Stimulated activated CD8-positive, alpha-beta memory T cell treated with anti-CD3 and anti-CD28 coated beads, Interleukin-2, amount 100 ng/mL, for 48 hours (primary cell): ENCODE measurements at regions not wholly inside any gene's neighbourhood (a gene's known extent, or its start where the extent isn't known, plus 50 kb on each side); places are given as distances from the start of the nearest gene placed in this dataset.
"Not testable (repeated sequence)": the region's sequence is repeated elsewhere in the genome, so short reads cannot be mapped to it uniquely, and the experiment has no call there.

Experiments
- DNase-seq, 2 donors: peaks; one replicate each; pipeline ENCODE4 v3.0.0-alpha.2; 2020; ENCODE audit warnings: low read depth in 2 of 2

DNA sequence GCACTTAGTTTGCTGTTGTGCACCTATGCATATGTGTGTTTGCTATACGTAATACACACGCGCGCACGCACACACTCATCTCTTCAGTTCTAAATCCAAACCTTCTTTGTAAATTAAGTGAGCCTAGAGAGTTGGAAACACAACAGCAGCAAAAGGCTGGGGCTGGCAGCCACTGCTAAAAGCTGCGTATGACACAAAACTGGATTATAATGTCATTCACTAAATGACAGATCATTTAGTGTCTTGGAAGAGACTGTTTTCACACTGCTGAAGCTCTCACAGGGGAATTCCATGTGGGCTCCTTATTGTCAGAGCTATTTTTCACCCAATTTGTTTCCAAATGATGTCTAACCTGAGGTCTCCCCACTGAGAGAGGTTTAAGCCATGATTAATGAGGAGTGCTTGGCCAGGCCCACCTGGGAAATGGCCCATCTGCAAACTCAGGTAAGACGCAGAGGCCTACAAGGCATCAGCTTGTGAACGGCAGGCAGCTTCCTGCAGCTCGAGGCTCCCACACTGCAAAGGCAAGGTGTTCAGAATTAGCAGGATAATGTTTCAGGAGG, 94.2 kb downstream of the OLIG3 start:
- no peak for DNase-seq

DNA sequence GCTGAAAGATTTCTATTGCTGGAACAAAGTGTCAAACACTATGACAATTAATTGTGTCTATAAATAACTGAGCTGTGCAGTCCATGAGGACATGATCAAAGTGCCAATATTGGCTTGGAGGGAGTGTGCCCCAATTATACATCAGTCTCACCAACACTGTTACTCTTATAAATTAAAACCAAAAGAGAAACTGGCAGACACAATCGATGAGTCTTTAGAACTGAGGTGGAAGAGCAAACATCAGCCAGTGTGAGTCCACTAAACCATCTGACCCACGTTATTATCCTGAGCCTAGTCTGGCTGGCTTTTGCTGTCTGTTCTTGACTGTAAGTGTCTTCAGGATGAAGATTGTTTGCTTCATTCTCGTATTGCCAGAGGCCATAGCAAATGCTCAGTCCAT, 98.9 kb downstream of the OLIG3 start:
- no peak for DNase-seq

DNA sequence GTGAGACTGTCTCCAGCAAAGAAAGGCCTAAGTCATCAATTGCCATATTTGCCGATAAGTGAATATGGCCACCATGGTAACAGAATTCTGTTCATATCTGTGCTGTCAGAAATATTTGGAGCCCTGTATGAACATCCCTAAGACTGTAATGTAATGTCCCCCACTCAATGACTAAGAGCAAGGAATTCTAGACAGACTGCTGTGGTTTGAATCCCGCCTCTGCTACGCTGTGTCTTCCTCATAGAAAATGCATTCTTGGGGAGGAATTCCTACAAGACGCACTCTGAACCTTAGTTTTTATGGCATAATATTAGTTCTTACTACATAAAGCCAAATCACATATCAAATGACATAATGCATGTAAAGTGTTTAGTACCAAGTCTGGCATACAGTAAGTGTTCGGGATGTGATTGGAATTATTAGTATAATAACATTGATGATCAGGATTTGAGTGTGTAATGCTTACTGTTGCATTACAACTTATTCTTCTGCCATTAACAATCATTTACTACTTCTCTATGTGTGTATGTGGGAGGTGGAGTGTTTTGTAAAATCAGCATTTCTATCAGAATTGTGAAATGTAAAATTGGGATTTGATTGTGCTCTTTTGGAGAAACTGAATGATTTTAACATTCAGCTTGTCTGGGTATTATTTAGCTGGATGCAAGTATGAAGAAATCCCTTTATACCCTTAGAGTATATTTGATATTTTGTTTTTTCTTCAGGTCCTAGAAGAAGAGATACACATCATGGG, 103.0 kb downstream of the OLIG3 start:
- DNase-seq = no peak

DNA sequence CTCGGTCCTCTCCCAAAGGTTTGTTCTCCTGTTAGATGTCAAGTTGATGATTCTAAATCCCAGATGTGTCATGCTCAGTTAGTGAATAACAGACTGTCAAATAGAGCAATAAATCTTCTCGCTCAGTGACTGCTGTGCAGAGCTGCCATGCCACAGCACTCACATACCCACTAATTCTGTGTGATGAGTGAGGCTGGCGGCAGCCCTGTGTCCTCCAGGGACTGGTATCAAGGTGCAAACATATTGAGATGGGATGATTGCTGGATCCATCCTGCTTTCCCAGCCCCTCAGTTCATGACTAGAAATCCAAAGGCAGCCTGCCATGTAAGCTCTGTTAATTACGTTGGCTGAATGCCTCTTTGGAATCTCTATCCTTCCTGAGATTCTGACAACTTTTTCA, 103.9 kb downstream of the OLIG3 start:
- DNase-seq = no peak

DNA sequence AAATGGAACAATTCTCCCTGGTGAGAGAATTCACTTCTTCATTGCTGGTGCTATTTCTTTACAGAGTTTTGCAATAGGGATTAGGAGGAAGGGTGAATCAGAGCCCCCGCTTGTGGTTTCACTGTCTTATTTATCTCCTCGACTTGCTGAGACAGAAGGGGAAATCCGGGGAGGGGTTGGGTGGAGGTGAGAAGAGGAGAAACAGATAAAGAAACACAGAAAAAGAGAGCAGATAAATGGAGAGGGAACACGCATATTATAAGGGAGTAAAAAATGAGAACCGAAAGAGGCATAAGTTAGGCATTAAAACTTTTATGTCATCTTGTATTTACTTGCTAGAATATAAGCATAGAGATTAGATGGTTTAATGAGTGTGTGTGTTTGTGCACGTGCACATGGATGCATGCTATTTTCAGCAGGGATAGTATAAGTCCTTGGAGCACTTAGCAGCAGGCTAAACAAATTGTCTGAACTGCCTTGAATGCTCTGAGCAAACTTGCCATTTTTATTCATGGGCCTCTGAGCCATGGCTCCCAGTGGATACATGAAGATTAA, 105.0 kb downstream of the OLIG3 start:
- DNase-seq = peak; percentile 49 to 57

DNA sequence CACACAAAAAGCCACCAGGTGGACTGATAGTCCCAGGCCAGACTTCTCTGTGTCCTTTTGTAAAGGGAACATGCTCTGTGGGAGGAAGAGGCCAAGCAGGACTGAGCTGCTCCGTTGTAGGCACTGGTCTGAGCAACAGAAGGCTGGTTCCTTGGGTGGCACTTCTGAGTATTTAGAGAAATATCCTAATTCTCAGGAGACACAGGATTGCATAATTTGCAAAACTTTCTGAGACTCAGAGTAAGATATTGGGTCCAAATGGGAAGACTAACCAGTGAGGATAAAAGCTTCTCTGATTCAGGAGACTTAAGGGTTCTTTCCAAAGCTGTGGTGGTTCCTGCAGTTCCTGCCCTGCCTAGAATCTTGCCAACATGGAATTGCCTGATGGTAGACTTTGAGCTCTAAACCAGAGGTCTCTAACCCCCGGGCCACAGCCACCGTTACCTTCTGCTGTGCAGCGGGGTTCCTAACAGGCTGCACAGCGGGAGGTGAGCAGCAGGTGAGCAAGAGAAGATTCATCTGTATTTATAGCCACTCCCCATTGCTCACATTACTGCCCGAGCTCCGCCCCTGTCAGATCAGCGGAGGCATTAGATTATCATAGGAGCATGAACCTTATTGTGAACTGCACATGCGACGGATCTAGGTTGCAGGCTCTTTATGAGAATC, 107.0 kb downstream of the OLIG3 start:
- DNase-seq = no peak

DNA sequence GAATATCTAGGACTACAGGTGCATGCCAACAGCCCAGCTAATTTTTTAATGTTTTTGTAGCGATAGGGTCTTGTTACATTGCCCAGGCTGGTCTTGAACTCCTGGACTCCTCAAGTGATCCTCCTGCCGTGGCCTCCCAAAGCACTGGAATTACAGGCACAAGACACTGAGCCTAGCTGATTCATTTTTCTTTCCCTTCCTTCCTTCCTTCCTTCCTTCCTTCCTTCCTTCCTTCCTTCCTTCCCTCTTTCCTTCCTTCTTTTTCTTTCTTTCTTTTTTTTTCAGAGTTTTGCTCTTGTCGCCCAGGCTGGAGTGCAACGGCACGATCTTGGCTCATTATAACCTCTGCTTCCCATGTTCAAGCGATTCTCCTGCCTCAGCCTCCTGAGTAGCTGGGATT, 110.9 kb downstream of the OLIG3 start:
- not testable (repeated sequence) for DNase-seq

DNA sequence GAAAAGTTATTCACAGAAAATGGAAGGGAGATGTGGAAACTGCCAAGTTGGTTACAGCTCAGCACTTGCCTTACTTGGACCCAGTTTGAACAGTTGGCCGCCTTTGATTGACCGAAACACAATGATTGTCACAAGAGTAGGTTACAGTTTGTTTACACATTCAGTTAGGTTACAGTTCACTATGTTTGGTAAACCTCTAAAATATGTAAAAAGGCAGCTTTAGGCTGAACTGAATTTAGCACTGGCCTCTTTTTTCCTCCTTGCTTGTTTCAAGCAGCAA, 116.2 kb downstream of the OLIG3 start:
- no peak for DNase-seq

DNA sequence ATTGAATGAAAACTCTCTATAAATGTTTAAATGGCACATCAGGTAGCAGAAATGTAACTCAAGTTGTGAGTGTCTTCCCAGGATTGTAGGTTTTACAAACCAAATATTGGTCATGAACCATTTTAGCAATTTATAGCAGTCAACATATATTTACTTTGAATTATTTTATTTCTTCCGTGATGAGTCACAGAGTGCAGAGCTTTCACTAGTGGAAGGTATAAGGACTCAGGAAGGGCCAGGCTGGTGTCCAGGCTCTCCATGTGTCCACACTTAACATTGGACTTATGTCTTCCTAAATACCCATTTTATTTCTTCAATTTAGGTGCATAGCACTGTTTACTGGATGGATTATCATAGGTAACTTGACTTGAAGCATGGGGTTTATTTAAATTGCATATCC, 120.9 kb downstream of the OLIG3 start:
- DNase-seq = no peak

DNA sequence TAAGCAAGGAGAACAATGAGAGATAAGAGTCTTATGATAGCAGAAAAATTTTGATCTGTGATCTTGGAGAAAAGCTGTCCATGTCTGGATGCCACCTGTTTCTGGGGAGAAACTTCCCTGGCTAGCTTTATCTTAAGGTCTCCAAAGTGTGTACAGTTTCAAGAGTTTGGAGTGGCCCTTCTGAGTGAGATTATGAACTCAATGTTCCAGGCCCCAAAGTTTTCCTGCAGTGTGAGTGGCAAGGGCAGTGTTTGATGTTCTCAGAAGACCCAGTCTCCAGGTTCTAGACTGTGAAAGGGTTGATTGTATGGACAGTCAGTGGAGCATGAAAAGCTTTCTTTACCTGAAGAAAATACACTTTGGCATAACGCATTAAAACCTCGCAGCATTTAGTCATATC, 121.7 kb downstream of the OLIG3 start:
- DNase-seq = no peak

DNA sequence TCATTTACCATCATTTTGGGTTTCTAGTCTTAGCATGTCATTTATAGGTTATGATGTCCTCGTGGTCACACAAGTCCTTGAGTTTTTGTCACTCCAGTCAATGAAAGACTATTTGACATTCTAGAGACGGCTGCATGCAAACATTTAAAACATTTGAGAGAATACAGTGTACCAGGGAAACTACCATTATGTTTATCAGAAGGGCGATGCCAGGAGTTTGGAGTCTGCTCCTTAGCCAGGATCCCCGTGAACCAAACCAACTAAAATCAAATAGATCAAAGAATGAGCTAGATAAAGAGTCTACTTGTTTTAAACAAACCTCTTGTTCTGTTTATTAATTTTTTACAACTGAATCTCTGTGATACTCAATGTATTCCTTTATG, 122.6 kb downstream of the OLIG3 start:
- DNase-seq = no peak

DNA sequence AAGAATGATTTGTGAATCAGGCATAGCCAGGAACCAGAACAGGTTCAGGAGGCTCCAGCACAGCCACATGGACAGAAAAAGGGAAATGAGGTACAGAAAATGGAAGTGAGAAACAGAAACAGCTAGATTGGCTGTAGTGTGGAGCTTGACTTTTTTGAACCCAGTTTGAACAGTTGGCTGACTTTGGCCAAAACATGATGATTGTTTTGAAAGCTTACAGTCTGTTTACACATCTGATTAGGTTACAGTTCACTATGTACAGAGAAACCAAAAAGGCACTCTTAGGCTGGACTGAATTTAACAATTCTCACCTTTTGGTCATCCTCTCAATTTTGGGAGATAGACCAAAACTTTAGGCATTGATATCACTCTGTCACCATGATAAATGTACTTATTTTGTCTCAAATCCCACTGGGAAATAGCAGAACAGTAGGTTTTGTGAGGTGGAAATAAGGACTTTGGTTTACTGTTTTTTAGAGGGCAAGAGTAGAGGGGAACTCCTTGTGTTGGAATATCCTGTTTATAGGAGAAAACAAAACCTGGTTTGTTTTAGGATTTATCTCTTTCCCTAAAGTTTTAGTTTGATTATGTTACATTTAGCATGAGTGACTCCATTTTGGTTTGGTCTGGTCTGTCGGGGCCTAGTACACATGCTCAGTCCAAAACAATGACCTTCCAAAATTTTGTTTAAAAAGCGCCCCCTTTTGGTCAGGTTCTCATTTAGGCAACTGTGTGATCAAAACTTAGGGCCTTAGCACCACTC, 123.1 kb downstream of the OLIG3 start:
- no peak for DNase-seq

DNA sequence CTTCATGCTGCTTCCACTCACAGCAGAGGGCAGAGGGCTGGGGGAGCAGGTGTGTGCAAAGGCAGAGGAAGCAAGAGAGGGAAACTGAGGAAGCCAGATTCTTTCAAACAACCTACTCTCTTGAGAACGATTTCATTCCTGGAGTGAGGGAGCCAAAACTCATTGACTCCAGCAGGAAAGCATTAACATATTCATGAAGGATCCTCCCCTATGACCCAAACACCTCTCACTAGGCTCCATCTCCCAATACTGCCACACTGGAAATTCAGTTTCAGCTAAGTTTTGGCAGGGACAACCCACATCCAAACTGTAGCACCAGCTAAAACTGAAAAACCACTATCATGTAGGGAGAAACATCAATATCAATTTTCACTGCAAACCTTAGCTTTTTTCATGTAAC, 125.1 kb downstream of the OLIG3 start:
- DNase-seq = no peak

DNA sequence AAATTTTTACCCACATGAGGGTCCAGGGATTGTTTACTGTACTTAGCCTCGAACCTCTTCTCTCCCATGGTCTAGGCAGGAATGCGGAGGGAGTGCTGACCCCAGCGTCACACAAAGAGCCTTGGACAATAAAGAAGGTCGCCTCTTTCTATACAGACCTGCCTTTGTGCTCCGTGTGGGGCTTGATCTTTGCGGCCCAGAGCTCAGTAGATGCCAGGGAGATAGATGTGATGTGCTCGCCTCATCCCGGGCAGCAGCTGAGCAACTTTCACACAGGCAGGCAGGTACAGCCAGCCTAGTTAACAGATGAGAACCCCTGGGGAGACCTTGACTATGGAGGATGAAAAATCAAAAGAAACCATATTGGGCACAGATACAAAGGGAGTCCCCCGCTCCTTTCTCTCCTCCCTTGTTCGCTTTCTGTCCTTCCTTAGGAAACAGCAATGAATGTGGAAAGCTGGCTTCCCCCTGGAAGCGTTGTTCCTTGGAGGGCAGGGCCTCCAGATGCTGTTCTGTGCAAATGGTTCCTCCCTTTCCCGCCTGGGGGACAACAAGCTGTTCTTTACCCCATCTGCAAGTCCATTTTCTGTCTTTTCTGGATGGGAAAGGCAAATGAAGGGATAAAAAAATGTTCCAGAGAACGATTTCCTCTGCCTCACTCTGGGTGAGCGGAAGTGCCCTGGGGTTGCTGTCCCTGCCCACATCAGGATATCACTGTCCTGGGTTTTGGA, 128.3 kb downstream of the OLIG3 start:
- no peak for DNase-seq

DNA sequence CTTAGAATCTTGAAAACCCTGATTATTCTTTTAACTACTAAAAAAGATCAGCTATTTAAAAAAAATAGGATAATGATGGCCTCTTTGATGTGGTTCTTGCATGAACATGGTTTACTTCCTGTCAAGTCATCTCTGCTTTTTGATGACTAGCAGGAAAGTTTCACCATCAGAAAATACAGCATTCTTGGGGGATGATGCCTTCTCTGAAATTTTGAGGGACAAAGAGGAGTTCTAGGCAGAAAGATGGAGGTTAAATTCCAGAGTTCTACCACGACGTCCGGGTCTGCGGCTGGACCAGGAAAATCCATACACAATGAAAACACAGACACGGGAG, 130.4 kb downstream of the OLIG3 start:
- DNase-seq = no peak

DNA sequence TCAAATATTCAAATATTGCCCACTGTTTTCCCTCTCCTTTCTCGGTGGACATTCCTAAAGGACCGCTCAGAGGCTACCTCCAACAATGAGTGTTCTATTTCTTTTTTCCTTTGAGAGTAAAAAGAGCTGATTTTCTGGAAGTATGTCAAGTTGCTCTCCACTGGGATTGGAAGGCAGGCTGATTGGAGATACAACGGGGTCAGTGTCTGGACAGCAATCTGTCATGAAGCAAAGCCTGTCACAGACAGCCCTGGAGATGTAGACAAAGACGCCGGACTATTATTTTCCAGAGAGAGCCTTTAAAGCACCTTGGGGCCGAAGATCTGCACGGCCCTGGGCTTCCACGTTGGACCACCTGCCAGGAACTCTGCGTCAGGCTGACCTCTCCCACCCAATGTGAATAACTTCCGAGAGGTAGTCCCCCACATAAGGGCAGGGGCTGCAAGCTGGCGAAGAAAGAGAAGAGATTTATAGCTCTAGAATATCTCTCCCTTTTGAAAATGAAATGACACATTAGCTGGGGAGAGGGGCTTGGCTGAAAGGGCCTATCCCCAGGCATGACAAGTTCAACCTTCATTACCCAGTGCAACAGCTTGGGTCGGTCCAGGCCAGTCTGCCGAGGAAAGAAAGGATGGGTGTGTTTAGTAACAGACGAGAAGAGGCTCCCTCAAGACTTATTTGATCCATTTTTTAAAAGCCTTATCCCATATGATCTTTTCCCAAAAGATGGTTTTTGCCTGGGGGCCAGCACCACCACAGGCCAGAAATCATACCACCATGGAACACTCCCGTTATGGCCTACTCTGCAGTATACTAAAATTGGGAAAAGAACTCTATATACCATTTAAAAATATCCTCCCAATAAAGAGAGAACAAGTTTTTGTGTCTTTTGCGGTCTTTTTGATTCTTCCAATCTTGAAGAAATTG, 131.1 kb downstream of the OLIG3 start:
- no peak for DNase-seq

DNA sequence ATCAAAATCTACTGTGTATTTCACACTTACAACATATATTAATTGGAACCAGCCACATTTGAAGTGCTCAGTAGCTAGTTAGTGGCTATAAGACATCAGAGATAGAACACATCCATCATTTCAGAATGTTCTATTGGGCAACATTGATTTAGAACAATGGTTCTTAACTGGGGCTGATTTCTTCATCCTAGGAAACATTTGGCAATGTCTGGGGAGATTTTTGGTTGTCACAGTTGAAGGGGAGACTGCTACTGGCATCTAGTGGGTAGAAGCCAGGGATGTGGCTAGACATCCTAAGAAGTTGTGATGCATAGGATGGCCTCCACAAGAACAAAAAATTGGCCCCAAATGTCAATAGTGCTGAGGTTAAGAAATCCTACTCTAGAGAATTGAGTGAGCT, 132.5 kb downstream of the OLIG3 start:
- DNase-seq = no peak

DNA sequence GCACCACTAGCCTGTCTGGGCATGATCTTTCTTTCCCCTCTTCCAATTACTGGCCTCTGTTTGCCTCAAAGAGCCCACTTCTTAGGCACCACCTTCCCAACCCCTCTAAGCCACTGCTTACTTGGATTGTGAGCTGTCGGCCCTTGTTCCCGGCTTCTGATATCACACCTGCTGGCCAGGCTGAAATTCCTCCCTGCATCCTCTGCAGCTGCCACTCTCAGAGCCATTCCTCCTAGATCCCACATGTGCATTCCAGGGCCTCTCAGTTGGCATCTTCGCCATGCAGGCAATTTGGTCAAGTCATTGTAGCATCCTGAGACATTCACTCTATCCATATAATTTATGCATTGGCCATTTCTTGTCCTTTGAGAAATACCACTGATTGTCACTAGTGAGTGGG, 135.9 kb downstream of the OLIG3 start:
- DNase-seq = no peak

DNA sequence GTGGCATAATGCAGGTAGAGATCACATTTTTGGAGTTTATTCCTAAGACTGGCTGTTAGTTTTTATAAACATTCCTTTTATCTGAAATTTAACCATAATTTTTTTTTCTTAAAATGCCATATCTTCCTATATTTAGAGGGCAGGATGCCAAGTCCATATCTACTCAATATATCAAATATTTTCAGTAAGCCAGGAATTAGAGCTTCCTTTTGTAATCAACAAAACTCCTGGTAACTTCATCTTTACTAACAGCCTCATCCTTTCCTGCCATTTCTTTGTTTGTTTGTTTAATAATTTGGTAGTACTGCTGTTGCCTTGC, 136.3 kb downstream of the OLIG3 start:
- DNase-seq = no peak

DNA sequence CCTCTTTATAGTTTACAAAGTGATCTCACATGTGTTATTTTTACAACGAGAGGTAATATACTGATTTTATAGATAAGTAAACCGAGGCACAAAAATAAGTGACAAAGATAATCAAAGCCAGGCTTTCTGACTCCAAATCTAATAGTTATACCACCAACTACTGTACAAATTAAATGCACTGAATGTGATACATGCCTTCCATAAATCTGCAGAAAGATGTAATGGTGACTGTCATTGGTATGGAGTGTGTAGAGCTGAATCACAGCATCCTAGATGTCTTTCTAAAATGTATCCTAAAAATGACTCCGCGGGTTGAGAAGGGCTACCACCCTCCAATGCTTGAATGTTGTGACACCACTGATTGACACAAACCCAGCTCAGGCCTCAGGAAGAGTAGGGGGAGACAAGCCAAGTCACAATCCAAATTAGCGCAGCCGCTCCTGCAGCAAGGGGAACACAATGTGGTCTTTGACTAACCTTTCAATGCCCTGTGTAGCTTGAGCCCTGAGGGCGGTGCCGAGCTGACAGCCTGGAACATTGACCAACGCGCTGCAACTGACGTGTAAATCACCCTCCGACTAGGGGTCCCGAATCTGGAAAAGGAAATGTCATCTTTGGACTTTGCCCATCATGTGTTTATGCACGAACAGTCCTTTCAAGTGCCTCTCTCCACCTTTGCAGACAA, 136.8 kb downstream of the OLIG3 start:
- DNase-seq = no peak
